HG03558 (cell line): ENCODE measurements at regions not wholly inside any gene's neighbourhood (a gene's known extent, or its start where the extent isn't known, plus 50 kb on each side); places are given as distances from the start of the nearest gene placed in this dataset.
"Not testable (repeated sequence)": the region's sequence is repeated elsewhere in the genome, so short reads cannot be mapped to it uniquely, and the experiment has no call there.

Source experiments
- ATAC-seq: cut with Tn5 transposase; IDR thresholded peaks from one replicate; pipeline ENCODE4 v1.9.1; 2021; ENCODE audit warnings: moderate number of reproducible peaks; ENCODE audit not compliant: unreplicated experiment; ENCODE audit errors: extremely low read depth

GRCh38 chr9:72433616-72434267 lies 68.7 kb upstream of the ZFAND5 start:
- ATAC-seq: not testable (repeated sequence)

GRCh38 chr9:72431036-72431435 lies 66.0 kb upstream of the ZFAND5 start:
- ATAC-seq: no peak

GRCh38 chr9:72428329-72428728 lies 63.3 kb upstream of the ZFAND5 start:
- ATAC-seq: no peak

- no peak for ATAC-seq
Observed at GRCh38 chr9:72427801-72428200, 62.8 kb upstream of the ZFAND5 start.

- no peak for ATAC-seq
Observed at GRCh38 chr9:72424131-72424530, 59.1 kb upstream of the ZFAND5 start.

GRCh38 chr9:72422214-72422613 lies 57.2 kb upstream of the ZFAND5 start:
- no peak for ATAC-seq

GRCh38 chr9:72420783-72421182 lies 55.8 kb upstream of the ZFAND5 start:
- no peak for ATAC-seq

GRCh38 chr9:72415948-72416347 lies 50.9 kb upstream of the ZFAND5 start:
- ATAC-seq: no peak

- ATAC-seq: no peak
Observed at GRCh38 chr9:72415163-72415562, 50.2 kb upstream of the ZFAND5 start.
